ENCODE measurements at regions not wholly inside any gene's neighbourhood (a gene's known extent, or its start where the extent isn't known, plus 50 kb on each side); places are given as distances from the start of the nearest gene placed in this dataset.
"Not testable (repeated sequence)": the region's sequence is repeated elsewhere in the genome, so short reads cannot be mapped to it uniquely, and the experiment has no call there.

DNA sequence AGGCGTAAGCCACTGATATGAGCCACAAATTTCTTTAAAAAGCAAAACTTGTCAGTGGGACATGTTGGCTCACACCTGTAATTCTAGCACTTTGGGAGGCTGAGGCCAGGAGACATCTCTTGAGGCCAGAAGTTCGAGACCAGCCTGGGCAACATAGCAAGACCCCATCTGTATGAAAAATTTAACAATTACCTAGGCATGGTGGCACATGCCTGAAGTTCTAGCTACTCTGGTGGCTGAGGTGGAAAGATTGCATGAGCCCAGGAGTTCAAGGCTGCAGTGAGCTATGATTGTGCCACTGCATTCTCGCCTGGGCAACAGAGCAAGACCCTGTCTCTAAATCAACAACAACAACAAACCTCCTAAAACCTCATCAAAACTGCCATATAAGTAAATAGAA is 147.6 kb upstream of the BARHL2 start:
- ATAC-seq (no peak), DNase-seq (no peak)

DNA sequence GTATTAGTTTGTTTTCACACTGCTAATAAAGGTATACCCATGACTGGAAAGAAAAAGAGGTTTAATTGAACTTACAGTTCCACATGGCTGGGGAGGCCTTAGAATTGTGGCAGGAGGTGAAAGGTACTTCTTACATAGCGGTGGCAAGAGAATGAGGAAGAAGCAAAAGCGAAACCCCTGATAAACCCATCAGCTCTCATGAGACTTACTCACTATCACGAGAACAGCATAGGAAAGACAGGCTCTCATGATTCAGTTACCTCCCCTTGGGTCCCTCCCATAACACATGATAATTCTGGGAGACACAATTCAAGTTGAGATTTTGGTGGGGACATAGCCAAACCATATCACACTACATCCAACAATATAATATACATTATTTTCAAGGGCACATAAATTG is 145.7 kb upstream of the BARHL2 start:
- DNase-seq (no peak), ATAC-seq (no peak)

DNA sequence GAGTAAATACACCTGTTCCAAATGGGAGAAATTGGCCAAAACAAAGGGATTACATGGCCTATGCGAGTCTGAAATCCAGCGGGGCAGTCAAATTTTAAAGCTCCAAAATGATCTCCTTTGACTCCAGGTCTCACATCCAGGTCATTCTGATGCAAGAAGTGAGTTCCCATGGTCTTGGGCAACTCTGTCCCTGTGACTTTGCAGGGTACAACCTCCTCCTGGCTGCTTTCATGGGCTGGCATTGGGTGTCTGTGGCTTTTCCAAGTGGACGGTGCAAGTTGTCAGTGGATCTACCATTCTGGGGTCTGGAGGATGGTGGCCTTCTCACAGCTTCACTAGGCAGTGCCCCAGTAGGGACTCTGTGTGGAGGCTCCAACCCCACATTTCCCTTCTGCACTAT is 144.3 kb upstream of the BARHL2 start:
- DNase-seq, ATAC-seq: not testable (repeated sequence)

DNA sequence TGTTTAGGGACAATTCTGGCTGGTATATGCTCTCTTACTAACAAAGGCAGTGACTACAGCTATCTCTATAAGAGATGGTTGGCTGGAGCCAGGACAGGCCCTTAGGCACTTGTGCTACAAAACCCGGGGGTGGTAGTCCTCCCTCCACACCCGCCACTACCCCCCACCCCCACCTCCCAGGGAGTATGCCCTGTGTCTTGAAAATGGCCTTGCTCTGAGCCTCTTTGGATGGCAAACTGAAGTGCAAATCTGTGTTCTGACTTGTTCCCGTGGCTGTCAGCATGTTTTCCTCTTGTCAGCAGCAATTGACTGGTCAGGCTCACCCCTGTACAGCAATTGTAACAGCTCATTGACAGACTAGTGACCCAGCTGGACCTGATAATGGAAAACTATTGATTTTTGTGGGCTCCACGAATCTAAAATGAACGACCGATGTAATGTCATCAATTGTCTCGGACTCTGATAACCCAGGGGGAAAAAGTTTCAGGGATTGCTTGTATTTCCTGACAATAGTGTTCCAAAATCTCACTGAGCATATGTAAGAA is 139.4 kb upstream of the BARHL2 start:
- ATAC-seq: no peak
- DNase-seq: no peak

DNA sequence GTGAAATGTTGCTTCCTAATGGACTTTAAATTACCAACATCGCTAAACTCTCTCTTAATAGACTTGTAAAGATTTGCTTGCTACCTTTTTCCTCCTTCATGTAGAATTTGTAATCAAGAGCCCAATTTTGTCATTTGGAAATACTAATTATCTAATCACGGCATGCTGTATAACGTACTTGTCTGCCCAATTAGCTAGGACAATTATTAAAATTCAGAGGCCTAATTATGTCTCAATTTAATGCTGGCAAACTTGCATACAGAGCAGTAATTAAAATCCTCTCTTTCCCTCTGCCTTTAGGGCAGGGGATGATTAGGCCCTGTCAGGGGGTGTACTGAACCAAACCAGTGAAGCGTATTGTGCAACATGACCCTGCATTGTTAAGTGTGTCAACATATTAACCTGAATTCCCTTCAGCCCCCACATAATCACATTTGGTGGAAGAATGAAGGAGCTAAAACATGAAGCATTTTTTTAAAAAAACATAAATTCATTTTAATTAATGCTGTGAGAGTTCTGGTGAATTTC is 137.4 kb upstream of the BARHL2 start:
- ATAC-seq: no peak
- no peak for DNase-seq

DNA sequence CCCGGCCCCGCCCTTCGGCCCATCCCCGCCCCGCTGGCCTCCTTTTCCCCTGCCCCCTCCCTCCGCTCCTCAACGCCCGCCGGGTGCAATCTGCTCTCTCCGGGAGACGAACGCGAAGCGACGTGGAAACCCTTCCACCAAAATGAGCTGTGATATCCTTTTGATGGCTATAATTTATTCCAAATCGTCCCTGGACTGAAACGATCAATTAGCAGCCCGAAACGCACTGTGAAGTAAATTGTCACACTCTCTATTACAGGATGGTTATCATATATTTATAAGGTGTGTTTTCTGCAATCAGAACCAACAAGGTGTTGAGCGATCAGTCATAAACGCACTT is 134.6 kb upstream of the BARHL2 start:
- ATAC-seq (no peak), DNase-seq (no peak)

DNA sequence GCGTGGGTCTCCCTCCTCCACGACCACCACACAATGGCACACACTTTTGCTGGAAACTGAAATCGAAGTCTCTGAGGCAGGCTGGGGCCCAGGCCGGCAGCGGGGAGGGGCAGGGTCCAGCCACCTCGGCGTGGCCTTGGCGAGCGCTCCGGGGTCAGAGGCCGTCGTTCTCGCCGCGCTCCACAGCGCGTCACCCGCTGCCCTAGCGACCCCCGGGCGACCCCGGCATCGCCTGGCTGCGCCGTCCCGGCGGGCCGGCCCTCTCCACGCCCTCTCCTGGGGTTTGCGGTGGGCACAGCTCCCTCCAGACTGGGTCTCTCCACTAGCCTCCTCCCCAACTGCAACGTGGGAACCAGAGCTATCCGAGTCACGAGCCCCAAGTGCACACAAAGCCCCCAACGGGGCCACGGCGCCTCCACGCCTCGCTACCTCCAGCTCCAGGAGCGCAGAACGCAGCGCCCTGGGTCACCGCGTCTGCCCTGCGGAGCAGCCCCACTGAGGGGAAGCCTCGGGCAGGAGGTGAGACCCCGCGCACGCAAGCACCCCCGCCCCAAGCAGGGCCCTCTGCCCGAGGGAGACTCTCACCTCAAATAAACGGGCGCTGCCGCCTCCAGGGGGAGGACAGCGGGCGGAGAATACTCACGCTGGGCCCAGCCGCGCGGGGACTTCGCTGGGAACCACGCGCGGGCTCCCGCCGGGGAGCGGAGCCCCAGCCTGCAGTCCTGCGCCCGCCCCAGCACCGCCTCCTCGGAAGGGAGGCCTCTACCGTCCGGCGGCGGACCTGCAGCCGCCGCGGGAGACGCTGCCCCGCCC is 134.0 kb upstream of the BARHL2 start:
- peak; percentile 97 for ATAC-seq
- peak; percentile 85 for DNase-seq

DNA sequence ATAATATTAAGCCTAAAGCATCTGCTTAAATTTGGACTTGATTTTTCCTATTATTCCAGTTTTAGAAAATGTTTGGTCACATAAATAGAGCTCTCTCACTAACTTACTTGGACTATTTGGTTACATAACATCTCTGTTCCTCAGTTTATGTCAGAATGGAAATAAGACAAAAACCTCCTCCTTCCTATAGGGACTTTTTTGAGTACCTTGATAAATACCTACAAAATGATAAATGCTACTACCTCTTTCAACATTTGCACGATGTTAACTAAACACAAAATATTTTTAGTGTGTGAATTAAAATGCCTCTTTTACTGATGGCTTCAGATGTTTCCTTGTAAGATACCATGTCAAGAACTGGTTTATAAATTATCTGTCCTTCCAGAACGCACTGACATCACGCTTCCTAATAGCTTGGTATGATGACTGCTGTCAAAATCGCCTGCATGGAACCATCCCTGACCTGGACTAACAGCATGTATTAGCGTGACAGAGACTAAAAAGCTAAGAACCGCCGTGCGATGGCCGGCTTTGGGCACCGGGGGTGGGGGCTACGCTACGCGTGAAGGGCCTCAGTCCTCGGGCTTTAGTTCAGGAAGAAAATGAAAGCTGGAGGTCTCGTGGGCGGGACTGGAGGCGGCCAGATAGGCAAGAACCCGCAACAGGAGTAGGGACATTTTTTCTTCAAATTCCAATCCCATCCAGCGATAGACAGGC is 133.2 kb upstream of the BARHL2 start:
- DNase-seq: no peak
- no peak for ATAC-seq

DNA sequence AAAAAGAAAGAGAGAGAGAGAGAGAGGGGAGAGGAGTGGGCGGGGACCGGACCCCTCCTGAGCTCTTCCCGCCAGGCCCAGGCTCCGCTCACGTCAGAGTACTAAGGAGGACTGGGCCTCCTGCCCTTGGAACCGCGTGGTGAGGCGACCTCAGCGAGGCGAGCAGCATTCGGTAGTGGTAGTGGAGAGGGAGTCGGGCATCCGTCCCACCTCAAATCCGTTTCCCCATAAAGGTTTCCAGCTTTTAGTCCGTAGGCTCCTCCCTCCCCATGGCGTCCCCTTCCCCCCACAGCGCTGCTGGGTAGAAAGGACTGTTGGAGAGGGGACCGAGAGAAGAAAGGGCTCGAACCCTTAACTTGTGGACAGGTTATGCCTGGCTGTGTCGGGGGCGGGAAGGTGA is 124.4 kb upstream of the BARHL2 start:
- DNase-seq (no peak), ATAC-seq (no peak)

DNA sequence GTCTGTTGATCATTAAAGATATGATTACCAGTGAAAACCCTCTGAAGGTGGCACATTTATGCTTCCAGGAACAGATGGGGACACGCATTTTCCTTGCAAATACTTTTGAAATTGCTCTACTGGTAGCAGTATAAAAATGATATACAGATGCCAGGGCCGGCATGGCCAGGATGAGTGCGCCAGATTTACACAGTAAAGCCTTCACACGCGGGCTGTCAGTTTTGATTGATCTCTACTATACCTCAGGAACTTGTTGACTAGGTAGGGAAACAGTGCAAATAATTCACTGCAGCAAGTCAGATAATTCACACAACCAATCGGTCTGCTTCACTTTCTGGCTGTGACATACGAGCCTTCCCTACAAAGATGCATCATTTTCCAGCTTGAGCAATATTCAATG is 123.2 kb upstream of the BARHL2 start:
- no peak for DNase-seq
- ATAC-seq: no peak

DNA sequence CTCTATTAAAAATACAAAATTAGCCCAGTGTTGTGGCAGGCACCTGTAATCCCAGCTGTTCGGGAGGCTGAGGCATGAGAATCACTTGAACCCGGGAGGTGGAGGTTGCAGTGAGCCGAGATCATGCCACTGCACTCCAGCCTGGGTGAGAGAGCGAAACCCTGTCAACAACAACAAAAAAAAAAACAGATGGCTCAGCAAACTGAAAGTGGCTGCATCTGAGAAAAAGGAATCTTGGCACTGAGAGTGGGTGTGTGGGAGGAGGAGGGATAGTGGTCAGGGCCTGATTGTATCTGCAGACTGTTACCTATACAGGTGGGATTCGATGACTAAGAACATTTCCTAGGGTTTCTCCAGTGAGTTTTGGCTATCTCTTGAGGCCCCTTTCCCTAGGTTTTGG is 122.2 kb upstream of the BARHL2 start:
- no peak for DNase-seq
- ATAC-seq: no peak

DNA sequence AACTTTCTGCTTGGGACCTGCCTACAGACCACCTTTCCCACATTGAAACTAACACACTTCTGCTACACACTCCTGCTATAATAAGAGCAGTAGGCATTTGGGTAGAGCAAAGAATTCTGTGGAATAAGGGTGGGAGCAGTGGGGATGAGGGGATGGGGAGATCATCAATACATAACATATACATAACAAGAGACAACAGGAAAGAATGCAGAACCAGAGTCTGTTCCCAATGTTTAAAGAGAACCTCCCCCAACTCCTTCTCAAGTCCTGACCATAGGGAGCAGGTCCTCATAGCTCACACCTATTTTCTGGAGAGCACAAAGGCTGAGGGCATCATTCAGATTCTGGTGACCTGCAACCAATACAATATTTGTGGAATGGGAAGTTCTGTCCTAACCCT is 121.6 kb upstream of the BARHL2 start:
- no peak for ATAC-seq

DNA sequence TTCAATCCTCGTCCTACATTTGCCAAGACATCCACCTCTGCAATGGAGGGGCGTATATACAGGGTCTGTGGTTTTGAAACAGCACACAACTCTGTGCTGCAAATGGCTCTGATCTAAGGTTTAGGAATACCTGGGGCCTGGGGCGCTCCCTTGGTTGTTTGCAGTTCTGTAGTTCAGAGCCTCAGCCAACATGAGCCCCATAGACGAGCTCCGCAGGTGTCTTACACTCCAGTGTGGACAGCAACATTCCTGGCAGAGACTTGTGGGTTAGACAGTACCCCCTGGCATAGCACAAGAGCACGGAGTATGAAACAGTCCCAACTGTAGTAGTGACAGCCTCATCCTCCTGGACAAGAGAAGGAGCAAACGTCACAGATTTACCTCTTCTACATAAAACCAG is 120.3 kb upstream of the BARHL2 start:
- no peak for ATAC-seq
- DNase-seq: no peak

More for the DNA sequence above, 121.6 kb upstream of the BARHL2 start:
- no peak for DNase-seq

DNA sequence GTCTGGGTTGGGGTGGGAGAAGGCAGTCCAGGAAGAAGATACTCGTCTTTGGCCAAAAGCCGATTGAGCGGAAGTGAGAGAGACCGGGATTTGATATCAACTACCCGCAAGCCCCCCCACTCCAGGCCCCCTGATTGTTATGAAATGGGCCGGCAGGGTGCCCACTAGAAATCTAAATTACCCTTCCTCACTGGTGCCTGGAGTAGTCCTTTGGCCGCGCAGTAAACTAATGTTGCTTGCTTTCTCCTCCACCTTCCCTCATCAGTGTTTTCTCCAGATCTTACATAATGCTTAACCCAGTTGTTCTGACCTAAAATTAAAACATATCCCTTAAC is 119.2 kb upstream of the BARHL2 start:
- ATAC-seq (no peak), DNase-seq (no peak)

DNA sequence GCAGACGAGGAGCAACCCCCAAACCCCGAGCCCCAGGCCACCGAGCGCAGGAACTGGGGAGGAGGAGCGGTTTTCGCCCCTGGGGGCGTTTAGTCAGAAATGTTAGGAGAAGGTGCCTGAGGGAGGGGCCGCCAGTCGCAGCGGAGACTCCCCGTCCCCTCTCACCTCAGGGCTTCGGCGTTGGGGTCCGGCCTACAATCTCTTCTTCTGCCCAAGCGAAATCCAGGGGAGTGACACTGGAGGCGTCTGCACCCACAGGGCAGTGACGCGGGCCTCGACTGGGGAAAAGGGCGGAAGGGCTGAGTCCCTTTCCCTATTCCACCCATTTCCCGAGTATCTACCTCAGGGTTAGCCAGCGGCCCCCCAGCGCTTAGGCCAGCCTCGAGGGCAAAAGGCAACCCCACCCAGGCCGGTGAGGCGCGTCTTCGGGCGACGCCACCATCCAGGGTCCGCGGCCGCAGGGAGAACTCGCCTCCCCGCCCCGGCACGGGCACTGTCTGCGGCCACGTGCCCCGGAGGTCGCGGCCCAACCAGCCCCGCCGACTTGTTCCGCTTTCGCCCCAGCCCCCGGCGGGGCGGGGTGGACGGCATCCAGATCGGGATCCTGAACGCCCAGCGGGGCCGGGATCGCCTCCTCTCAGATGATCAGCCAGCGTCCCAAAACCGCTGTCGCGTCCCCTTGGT is 118.7 kb upstream of the BARHL2 start:
- no peak for DNase-seq
- no peak for ATAC-seq

DNA sequence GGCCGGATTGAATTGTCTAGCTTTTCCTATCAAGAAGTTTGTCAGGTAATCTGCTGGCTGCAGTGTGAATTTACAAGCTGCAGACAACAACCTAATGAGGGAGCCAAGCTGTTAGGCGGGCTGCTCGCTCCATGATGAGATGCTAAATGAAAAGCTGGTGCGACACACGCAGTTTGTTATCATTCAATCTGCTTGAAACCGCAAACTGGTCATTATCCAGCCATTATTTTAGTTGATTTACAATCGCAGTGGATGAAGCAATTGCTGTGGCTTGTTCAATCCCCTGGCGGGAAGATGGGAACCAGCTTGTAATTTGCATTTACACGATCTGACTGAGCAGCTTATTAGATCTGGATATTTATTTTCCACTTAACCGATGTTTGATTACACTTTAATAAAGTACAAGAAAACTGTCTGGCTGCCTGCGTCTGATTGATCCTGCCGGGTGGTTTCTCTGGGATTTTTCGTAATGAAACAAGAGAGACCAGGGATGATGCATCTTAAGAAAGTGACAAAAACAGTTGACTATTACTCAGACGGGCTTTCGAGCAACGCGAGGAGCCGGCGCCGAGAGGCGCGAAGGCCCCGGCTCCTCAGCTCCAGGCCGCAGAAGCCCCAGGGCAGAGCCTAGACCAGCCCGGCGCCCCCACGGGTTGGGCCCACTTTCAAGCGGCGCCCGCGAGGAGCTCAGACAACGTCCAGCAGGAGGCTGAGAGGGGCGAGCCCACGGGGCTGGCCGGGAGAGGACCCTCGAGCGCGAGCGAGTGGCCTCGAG is 118.0 kb upstream of the BARHL2 start:
- ATAC-seq: peak; percentile 55

DNA sequence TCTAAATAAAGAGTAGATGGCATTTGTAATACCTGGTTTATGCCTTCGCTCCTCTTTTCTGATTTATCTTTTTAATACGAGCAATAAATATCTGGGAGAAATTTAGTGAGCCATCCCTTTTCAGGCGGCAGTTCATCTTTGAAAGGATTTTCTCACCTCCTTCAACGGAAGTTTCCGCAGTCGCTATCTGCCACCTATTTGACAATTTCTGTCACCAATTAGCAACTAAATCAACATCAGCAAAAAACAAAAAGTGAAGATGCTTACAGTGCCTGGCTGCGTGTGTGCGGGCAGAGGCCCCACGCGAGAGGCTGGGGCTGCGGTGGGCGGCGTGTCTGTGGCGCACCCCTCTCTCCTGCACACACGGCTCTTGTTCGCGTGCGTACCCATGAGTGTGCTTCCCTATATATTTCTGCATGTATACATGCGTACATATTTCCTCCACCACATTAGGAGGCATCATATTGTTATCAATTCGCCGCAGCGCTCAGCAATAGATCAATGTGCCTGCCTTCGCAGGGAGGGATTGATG is 117.3 kb upstream of the BARHL2 start:
- ATAC-seq: no peak
- no peak for DNase-seq

More for the DNA sequence above, 118.0 kb upstream of the BARHL2 start:
- DNase-seq: peak; percentile 12

DNA sequence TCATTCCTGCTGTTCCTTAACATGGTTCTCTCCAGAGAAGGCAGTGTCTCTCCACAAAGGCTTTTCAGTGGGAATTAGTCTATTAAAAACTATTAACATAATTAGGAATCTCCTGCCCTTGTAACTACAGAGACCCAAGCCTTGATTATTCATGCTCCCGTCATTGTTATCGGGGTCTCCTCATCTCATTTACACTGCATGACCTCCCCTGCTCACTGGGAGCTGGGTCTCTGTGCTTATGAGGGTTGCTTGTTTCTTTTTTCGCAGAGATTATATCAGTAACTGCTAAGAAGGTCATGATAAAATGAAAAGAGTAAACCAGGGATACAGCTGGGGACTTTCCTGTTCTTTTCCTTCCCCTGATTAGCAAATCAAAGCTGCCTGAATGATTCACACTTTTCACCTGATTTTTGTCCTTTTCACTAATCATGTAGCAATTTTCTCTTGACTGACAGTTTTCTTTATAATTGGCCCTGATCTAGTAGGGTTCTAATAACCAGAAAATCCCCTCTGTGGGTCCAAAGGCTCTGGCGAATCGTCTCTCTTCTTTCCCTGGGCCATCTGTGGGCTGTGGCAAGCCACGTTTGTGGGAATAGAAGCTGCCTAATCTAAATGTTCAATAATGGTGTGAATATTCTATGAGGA is 116.5 kb upstream of the BARHL2 start:
- ATAC-seq (no peak), DNase-seq (no peak)

DNA sequence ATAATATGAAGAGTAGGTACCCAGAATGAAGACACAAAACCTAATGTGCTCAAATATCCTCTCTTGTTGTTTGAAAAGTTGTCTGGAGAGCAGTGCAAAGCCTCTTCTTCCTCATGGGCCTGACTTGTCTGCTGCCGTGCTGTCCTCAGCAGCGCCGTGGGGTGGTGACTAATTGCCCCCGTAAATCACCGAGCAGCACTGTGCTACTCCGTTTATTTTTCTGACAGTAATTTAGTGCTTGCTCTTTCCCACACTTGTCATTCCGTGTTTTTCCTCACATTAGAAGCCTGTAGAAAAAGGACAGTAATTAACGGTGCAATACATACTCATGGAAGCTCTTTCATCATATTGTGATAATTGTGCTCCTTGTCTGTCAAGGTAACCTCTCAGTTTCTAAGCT is 114.8 kb upstream of the BARHL2 start:
- ATAC-seq (no peak), DNase-seq (no peak)

DNA sequence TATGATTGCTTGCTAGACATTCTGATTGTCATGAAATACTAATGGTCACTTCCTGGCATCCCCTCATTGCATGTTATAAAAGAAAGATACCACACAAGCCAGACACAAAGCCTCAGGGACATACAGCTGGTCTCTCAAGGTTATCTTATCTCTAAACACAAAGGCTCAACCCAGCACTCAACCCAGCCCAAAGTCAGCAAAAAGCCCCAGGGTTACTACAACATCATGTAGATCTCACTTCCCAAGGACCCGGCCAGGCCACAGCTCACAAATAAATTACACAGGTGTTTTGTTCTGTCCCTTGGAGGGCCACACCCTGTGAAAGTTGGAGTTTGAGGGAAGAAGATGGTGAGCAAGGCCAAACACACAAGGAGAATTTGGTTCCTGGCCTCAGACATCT is 109.7 kb upstream of the BARHL2 start:
- no peak for DNase-seq
- no peak for ATAC-seq

DNA sequence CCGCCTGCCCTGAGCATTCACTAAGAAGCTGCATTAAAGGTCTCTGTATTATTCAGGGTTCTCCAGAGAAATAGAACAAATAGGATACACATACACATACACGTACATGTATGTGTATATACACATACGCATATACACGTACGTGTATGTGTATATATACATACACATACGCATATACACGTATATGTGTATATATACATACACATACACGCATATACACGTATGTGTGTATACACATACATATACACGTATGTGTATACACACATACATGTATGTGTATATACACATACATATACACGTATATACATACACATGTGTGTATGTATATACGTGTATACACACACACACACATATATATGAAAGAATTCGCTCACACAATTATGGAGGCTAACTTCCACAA is 108.9 kb upstream of the BARHL2 start:
- ATAC-seq: no peak
- DNase-seq: no peak
